ENCODE measurements at regions not wholly inside any gene's neighbourhood (a gene's known extent, or its start where the extent isn't known, plus 50 kb on each side); places are given as distances from the start of the nearest gene placed in this dataset.

- ATAC-seq = no peak
- H3K4me1 ChIP-seq = no peaks in the 10 kb centered on the region
These were observed 690.4 kb downstream of the RNF144A start for GRCh38 chr2:7607441-7608173.

GRCh38 chr2:7609556-7609955, 692.3 kb downstream of the RNF144A start:
- no peak for DNase-seq
- Histone ChIP-seq H3K4me1 (no peaks in the 10 kb centered on the region), H3K4me3 (no peak overlapping the region), H3K9me3 (no peaks in the 10 kb centered on the region), H3K27me3 (no peaks in the 10 kb centered on the region), H3K36me3 (no peaks in the 10 kb centered on the region), H3K27ac (no peak overlapping the region)
- no peak for ATAC-seq
- intact Hi-C loops (cut with DNase I; ENCODE audit: low total_unique reads) (no loop called here), in situ Hi-C loops (cut with MboI; ENCODE audit: low sequenced_read_pairs in 4 of 4) (no loop called here)
- TF ChIP-seq POLR2A (IDR thresholded peaks at IDR 0.05) (no peak), CTCF (IDR thresholded peaks at IDR 0.05 in 4 of 5, conservative IDR thresholded peaks at IDR 0.05 in 1 of 5) (no peak)

More at GRCh38 chr2:7607441-7608173, 690.4 kb downstream of the RNF144A start:
- DNase-seq = no peak
- TF ChIP-seq CTCF (IDR thresholded peaks at IDR 0.05 in 4 of 5, conservative IDR thresholded peaks at IDR 0.05 in 1 of 5) = no peak
- TF ChIP-seq POLR2A (IDR thresholded peaks at IDR 0.05) = no peak
- H3K27ac ChIP-seq = no peak overlapping the region
- no peaks in the 10 kb centered on the region for H3K9me3 ChIP-seq
- no peak overlapping the region for H3K4me3 ChIP-seq
- H3K27me3 ChIP-seq = no peaks in the 10 kb centered on the region
- intact Hi-C loops (cut with DNase I; ENCODE audit: low total_unique reads) = no loop called here
- no peaks in the 10 kb centered on the region for H3K36me3 ChIP-seq
- in situ Hi-C loops (cut with MboI; ENCODE audit: low sequenced_read_pairs in 4 of 4) = no loop called here

GRCh38 chr2:7609974-7610373, 692.8 kb downstream of the RNF144A start:
- DNase-seq (no peak), ATAC-seq (no peak)
- in situ Hi-C loops (cut with MboI; ENCODE audit: low sequenced_read_pairs in 4 of 4) = no loop called here

GRCh38 chr2:7611750-7612149, 694.5 kb downstream of the RNF144A start:
- no peak for ATAC-seq
- intact Hi-C loops (cut with DNase I; ENCODE audit: low total_unique reads) = no loop called here
- no peak overlapping the region for H3K27ac ChIP-seq
- H3K4me1 ChIP-seq = no peaks in the 10 kb centered on the region
- H3K36me3 ChIP-seq = no peaks in the 10 kb centered on the region
- H3K27me3 ChIP-seq = no peaks in the 10 kb centered on the region
- TF ChIP-seq POLR2A (IDR thresholded peaks at IDR 0.05) (no peak), CTCF (IDR thresholded peaks at IDR 0.05 in 4 of 5, conservative IDR thresholded peaks at IDR 0.05 in 1 of 5) (no peak)
- no peaks in the 10 kb centered on the region for H3K9me3 ChIP-seq
- in situ Hi-C loops (cut with MboI; ENCODE audit: low sequenced_read_pairs in 4 of 4) = no loop called here
- no peak for DNase-seq
- H3K4me3 ChIP-seq = no peak overlapping the region

More at GRCh38 chr2:7609974-7610373, 692.8 kb downstream of the RNF144A start:
- Histone ChIP-seq H3K9me3 (no peaks in the 10 kb centered on the region), H3K27me3 (no peaks in the 10 kb centered on the region), H3K4me3 (no peak overlapping the region), H3K36me3 (no peaks in the 10 kb centered on the region), H3K4me1 (no peaks in the 10 kb centered on the region), H3K27ac (no peak overlapping the region)
- TF ChIP-seq POLR2A (IDR thresholded peaks at IDR 0.05) (no peak), CTCF (IDR thresholded peaks at IDR 0.05 in 4 of 5, conservative IDR thresholded peaks at IDR 0.05 in 1 of 5) (no peak)
- intact Hi-C loops (cut with DNase I; ENCODE audit: low total_unique reads) = no loop called here

- no peak for ATAC-seq
- Histone ChIP-seq H3K27me3 (no peaks in the 10 kb centered on the region), H3K4me1 (no peaks in the 10 kb centered on the region), H3K36me3 (no peaks in the 10 kb centered on the region), H3K27ac (no peak overlapping the region), H3K9me3 (no peaks in the 10 kb centered on the region), H3K4me3 (no peak overlapping the region)
- in situ Hi-C loops (cut with MboI; ENCODE audit: low sequenced_read_pairs in 4 of 4) (no loop called here), intact Hi-C loops (cut with DNase I; ENCODE audit: low total_unique reads) (no loop called here)
- no peak for DNase-seq
- TF ChIP-seq POLR2A (IDR thresholded peaks at IDR 0.05) (no peak), CTCF (IDR thresholded peaks at IDR 0.05 in 4 of 5, conservative IDR thresholded peaks at IDR 0.05 in 1 of 5) (no peak)
These were observed 695.8 kb downstream of the RNF144A start for GRCh38 chr2:7612969-7613368.
